ENCODE measurements at regions not wholly inside any gene's neighbourhood (a gene's known extent, or its start where the extent isn't known, plus 50 kb on each side); places are given as distances from the start of the nearest gene placed in this dataset.

- TF ChIP-seq CTCF (IDR thresholded peaks at IDR 0.05; ENCODE audit: insufficient read depth, low read depth, low read length): no peak
- no peak for TF ChIP-seq EZH2 (IDR thresholded peaks at IDR 0.05; ENCODE audit: insufficient read depth, low read length)
Observed at GRCh38 chr21:24025101-24025500, 1582.2 kb downstream of the MRPL39 start.

Measured in astrocyte (in vitro differentiated cells and primary cell).